K562 (cell line): ENCODE measurements at regions not wholly inside any gene's neighbourhood (a gene's known extent, or its start where the extent isn't known, plus 50 kb on each side); places are given as distances from the start of the nearest gene placed in this dataset.
A peak's percentile ranks its signal among the peaks of the same experiment; 100 is the strongest.

ENCODE experiments used
- AFF4 ChIP-seq: sonication (generic); formaldehyde crosslinking; IDR thresholded peaks from 2 replicates; pipeline ENCODE4 v1.8.0; 2023; ENCODE audit warnings: mild to moderate bottlenecking, missing genetic modification reagents
- CBFA2T3 ChIP-seq: fragments of 450-650 bp; IDR thresholded peaks from 2 replicates; pipeline ENCODE4 v1.6.1; 2017
- CCAR2 ChIP-seq: fragments of 200-400 bp; formaldehyde crosslinking; IDR thresholded peaks from 2 replicates; pipeline ENCODE4 v1.6.1; 2017; ENCODE audit warnings: mild to moderate bottlenecking, low read depth, low read length
- CREB1 ChIP-seq, 2 experiments: sonication (generic) in 1 of 2; formaldehyde crosslinking in 1 of 2; IDR thresholded peaks; 2 replicates each; pipeline versions ENCODE4 v1.6.1 to v1.8.0; 2012 to 2022; ENCODE audit warnings: inconsistent platforms in 1 of 2, mild to moderate bottlenecking in 1 of 2, missing genetic modification reagents in 1 of 2, moderate library complexity in 1 of 2
- E2F6 ChIP-seq, 2 experiments: IDR thresholded peaks; 2 replicates each; pipeline ENCODE4 v1.6.1; 2011; ENCODE audit warnings: borderline replicate concordance in 1 of 2, control low read depth in 1 of 2, low read depth in 1 of 2, low read length in 1 of 2, mild to moderate bottlenecking in 1 of 2, mixed read lengths in 1 of 2, moderate library complexity in 1 of 2; ENCODE audit not compliant: insufficient read depth in 1 of 2, insufficient read length in 1 of 2, poor library complexity in 1 of 2, severe bottlenecking in 1 of 2; ENCODE audit errors: extremely low read depth in 1 of 2
- ELF4 ChIP-seq: fragments of 450-650 bp; formaldehyde crosslinking; IDR thresholded peaks from 2 replicates; pipeline ENCODE4 v1.4.0; 2022; ENCODE audit warnings: missing genetic modification characterization
- FOSL1 ChIP-seq: fragments of 200-800 bp; sonication (Bioruptor generic); conservative IDR thresholded peaks from 2 replicates; pipeline ENCODE4 v1.6.1; 2016; ENCODE audit warnings: missing genetic modification characterization, missing compliant biosample characterization
- IFI16 ChIP-seq: fragments of 250-450 bp; sonication (Bioruptor Pico); IDR thresholded peaks from 2 replicates; pipeline ENCODE4 v2.1.2; 2022; ENCODE audit warnings: mild to moderate bottlenecking, inconsistent platforms
- IRF1 ChIP-seq: sonication (generic); formaldehyde crosslinking; IDR thresholded peaks from 2 replicates; pipeline ENCODE4 v1.8.0; 2022; ENCODE audit warnings: missing genetic modification reagents, mild to moderate bottlenecking, borderline replicate concordance
- PKNOX1 ChIP-seq: fragments of 450-650 bp; IDR thresholded peaks from 2 replicates; pipeline ENCODE4 v1.6.1; 2016
- PPARD ChIP-seq: fragments of 250-450 bp; sonication (Bioruptor Pico); IDR thresholded peaks from 2 replicates; pipeline ENCODE4 v1.8.0; 2022; ENCODE audit warnings: inconsistent platforms, mild to moderate bottlenecking, moderate library complexity
- RAD51 ChIP-seq: fragments of 450-650 bp; IDR thresholded peaks from 2 replicates; pipeline ENCODE4 v1.7.1; 2016; ENCODE audit warnings: low read depth, mild to moderate bottlenecking, borderline replicate concordance
- SPI1 ChIP-seq: IDR thresholded peaks from 2 replicates; pipeline ENCODE4 v1.6.1; 2011; ENCODE audit warnings: low read depth, low read length, control low read depth, borderline replicate concordance
- ZNF395 ChIP-seq: fragments of 200-800 bp; sonication (Bioruptor generic); IDR thresholded peaks from 2 replicates; pipeline ENCODE4 v1.6.1; 2017; ENCODE audit warnings: missing genetic modification characterization, missing compliant biosample characterization
- ZNF76 ChIP-seq: fragments of 250-450 bp; sonication (Bioruptor Pico); IDR thresholded peaks from 2 replicates; pipeline ENCODE4 v1.4.0; 2020; ENCODE audit warnings: mild to moderate bottlenecking, moderate library complexity, borderline replicate concordance

GRCh38 chr2:145096582-145096981, 576.7 kb upstream of the ZEB2 start (continued):
- TF ChIP-seq E2F6 (IDR thresholded peaks at IDR 0.05; ENCODE audit: borderline replicate concordance in 1 of 2, extremely low read depth in 1 of 2, insufficient read depth in 1 of 2, insufficient read length in 1 of 2, low read depth in 1 of 2, low read length in 1 of 2, poor library complexity in 1 of 2, severe bottlenecking in 1 of 2) (no peak), CBFA2T3 (0 out of 2 replicates have a peak, but pooled peaks have one; percentile 20), CCAR2 (no peak), RAD51 (no peak), SPI1 (no peak), CREB1 (IDR thresholded peaks at IDR 0.05) (no peak), CREB1 (CRISPR knock-in tag; IDR thresholded peaks at IDR 0.05) (no peak), FOSL1 (tag) (peak; percentile 51), IFI16 (CRISPR knock-in tag) (no peak), ZNF76 (no peak), ZNF395 (CRISPR knock-in tag) (no peak), PPARD (CRISPR knock-in tag) (no peak), IRF1 (CRISPR knock-in tag) (no peak), PKNOX1 (no peak), AFF4 (CRISPR knock-in tag) (no peak), ELF4 (CRISPR knock-in tag) (no peak)
- TF ChIP-seq, all 486 proteins: peak for 3
